Upper lobe of left lung (tissue), 6 donors: ENCODE measurements at regions not wholly inside any gene's neighbourhood (a gene's known extent, or its start where the extent isn't known, plus 50 kb on each side); places are given as distances from the start of the nearest gene placed in this dataset.
A peak's percentile ranks its signal among the peaks of the same experiment; 100 is the strongest.

Source experiments
- ATAC-seq, 2 donors: fragments of 200-7000 bp; cut with Tn5 transposase; one replicate each; pipeline ENCODE4 v1.9.1; 2022; ENCODE audit warnings: mild to moderate bottlenecking in 2 of 2, moderate library complexity in 2 of 2; ENCODE audit not compliant: low FRiP score in 2 of 2
- DNase-seq, 2 donors: peaks; one replicate each; pipeline ENCODE4 v3.0.0-alpha.2; 2019 to 2020
- H3K27ac ChIP-seq, 4 donors: fragments of 200-600 bp; sonication (generic); one replicate each; pipeline ENCODE4 v1.5.1; 2016 to 2019
- H3K27me3 ChIP-seq, 4 donors: fragments of 200-600 bp; sonication (generic); one replicate each; pipeline ENCODE4 v1.5.1; 2017 to 2019
- H3K36me3 ChIP-seq, 4 donors: fragments of 200-600 bp; sonication (generic); one replicate each; pipeline ENCODE4 v1.5.1; 2016 to 2019
- H3K4me1 ChIP-seq, 4 donors: fragments of 200-600 bp; sonication (generic); one replicate each; pipeline ENCODE4 v1.5.1; 2018 to 2019
- H3K4me3 ChIP-seq, 4 donors: fragments of 200-600 bp; sonication (generic); one replicate each; pipeline ENCODE4 v1.5.1; 2017 to 2019; ENCODE audit warnings: mild to moderate bottlenecking in 2 of 4, moderate library complexity in 1 of 4
- H3K9me3 ChIP-seq, 4 donors: fragments of 200-600 bp; sonication (generic); one replicate each; pipeline ENCODE4 v1.5.1; 2018 to 2019
- CTCF ChIP-seq, 6 experiments: fragments of 450-650 bp in 4 of 6; fragments of 200-600 bp in 2 of 6; sonication (generic) in 2 of 6; IDR thresholded peaks; one replicate each; pipeline ENCODE4 v1.5.1; 2016 to 2019; ENCODE audit warnings: antibody characterized with exemption in 6 of 6
- EP300 ChIP-seq, 4 donors: sonication (generic); formaldehyde crosslinking; IDR thresholded peaks; one replicate each; pipeline ENCODE4 v1.5.1; 2017; ENCODE audit warnings: antibody characterized with exemption in 4 of 4, control low read depth in 2 of 4
- POLR2A ChIP-seq, 4 donors: fragments of 450-650 bp; IDR thresholded peaks; one replicate each; pipeline ENCODE4 v1.5.1; 2016 to 2017; ENCODE audit warnings: antibody characterized with exemption in 4 of 4, mild to moderate bottlenecking in 2 of 4
- POLR2AphosphoS5 ChIP-seq, 2 donors: sonication (generic); formaldehyde crosslinking; IDR thresholded peaks; one replicate each; pipeline ENCODE4 v1.5.1; 2017; ENCODE audit warnings: antibody characterized with exemption in 2 of 2
- WGBS, 2 donors: methylation state at CpG; one replicate each; pipeline ENCODE4 v1.1.5; 2017 to 2018; 5-methylcytosine and 5-hydroxymethylcytosine counted together
- donor health status: DM: no; HTN: no; CAD: no; lungs with moderate emphysema.
- donor health status: DM: no; HTN: yes; CAD: no; lungs with severe emphysema.

- Histone ChIP-seq H3K4me3 (no peak overlapping the region), H3K9me3 (no peaks in the 10 kb centered on the region), H3K4me1 (no peaks in the 10 kb centered on the region), H3K36me3 (no peaks in the 10 kb centered on the region), H3K27ac (no peak overlapping the region), H3K27me3 (no peaks in the 10 kb centered on the region)
- TF ChIP-seq EP300 (IDR thresholded peaks at IDR 0.05) = no peak
- TF ChIP-seq POLR2A (IDR thresholded peaks at IDR 0.05) = no peak
- DNase-seq (no peak), ATAC-seq (no peak)
- 69 to 84% methylated on average over 3 of the region's 3 CpGs for WGBS, 2 donors
Measured at GRCh38 chr9:82498541-82499317, 510.2 kb downstream of the SPATA31D1 start.

- no peak overlapping the region for H3K27ac ChIP-seq
- no peak overlapping the region for H3K4me3 ChIP-seq
- no peaks in the 10 kb centered on the region for H3K27me3 ChIP-seq
- H3K9me3 ChIP-seq = no peaks in the 10 kb centered on the region
- TF ChIP-seq POLR2AphosphoS5 (IDR thresholded peaks at IDR 0.05) = no peak
- TF ChIP-seq EP300 (IDR thresholded peaks at IDR 0.05) = no peak
- TF ChIP-seq POLR2A (IDR thresholded peaks at IDR 0.05) = no peak
- TF ChIP-seq CTCF (IDR thresholded peaks at IDR 0.05) = no peak
- DNase-seq (no peak), ATAC-seq (no peak)
- no peaks in the 10 kb centered on the region for H3K36me3 ChIP-seq
- H3K4me1 ChIP-seq = no peaks in the 10 kb centered on the region
Measured at GRCh38 chr9:82499337-82499736, 510.8 kb downstream of the SPATA31D1 start.

GRCh38 chr9:82504620-82505019 lies 516.0 kb downstream of the SPATA31D1 start:
- Histone ChIP-seq H3K4me1 (no peaks in the 10 kb centered on the region), H3K27me3 (no peaks in the 10 kb centered on the region), H3K4me3 (no peak overlapping the region), H3K9me3 (peaks cover 0 to 6% (median 0%) of the 10 kb centered on the region in 4 donors), H3K36me3 (no peaks in the 10 kb centered on the region), H3K27ac (no peak overlapping the region)
- TF ChIP-seq EP300 (IDR thresholded peaks at IDR 0.05) = no peak
- TF ChIP-seq CTCF (IDR thresholded peaks at IDR 0.05) = no peak
- no peak for TF ChIP-seq POLR2A (IDR thresholded peaks at IDR 0.05)
- no peak for TF ChIP-seq POLR2AphosphoS5 (IDR thresholded peaks at IDR 0.05)
- ATAC-seq (no peak), DNase-seq (no peak)
- WGBS, 2 donors = 85 to 95% methylated on average over 2 of the region's 2 CpGs

- ATAC-seq = no peak
Measured at GRCh38 chr9:82511626-82512025, 523.1 kb downstream of the SPATA31D1 start.

GRCh38 chr9:82512728-82513127 lies 524.2 kb downstream of the SPATA31D1 start:
- ATAC-seq (peak in 1 of 2 donors; percentile 36), DNase-seq (no peak)
- TF ChIP-seq POLR2A (IDR thresholded peaks at IDR 0.05) = no peak
- TF ChIP-seq EP300 (IDR thresholded peaks at IDR 0.05) = no peak
- TF ChIP-seq CTCF (IDR thresholded peaks at IDR 0.05) = no peak
- no peak for TF ChIP-seq POLR2AphosphoS5 (IDR thresholded peaks at IDR 0.05)
- no peaks in the 10 kb centered on the region for H3K27me3 ChIP-seq
- no peaks in the 10 kb centered on the region for H3K36me3 ChIP-seq
- no peak overlapping the region for H3K4me3 ChIP-seq
- H3K4me1 ChIP-seq = peaks cover 13 to 21% (median 16%) of the 10 kb centered on the region in 4 donors
- WGBS, 2 donors = 91 to 92% methylated on average over 5 of the region's 5 CpGs
- H3K9me3 ChIP-seq = no peaks in the 10 kb centered on the region
- no peak overlapping the region for H3K27ac ChIP-seq

More at GRCh38 chr9:82511626-82512025, 523.1 kb downstream of the SPATA31D1 start:
- Histone ChIP-seq H3K27ac (no peak overlapping the region), H3K36me3 (no peaks in the 10 kb centered on the region), H3K4me1 (peaks cover 13 to 21% (median 16%) of the 10 kb centered on the region in 4 donors), H3K9me3 (no peaks in the 10 kb centered on the region), H3K27me3 (no peaks in the 10 kb centered on the region), H3K4me3 (no peak overlapping the region)
- 94 to 95% methylated on average over 7 of the region's 7 CpGs for WGBS, 2 donors
- no peak for DNase-seq
- TF ChIP-seq EP300 (IDR thresholded peaks at IDR 0.05) (no peak), CTCF (IDR thresholded peaks at IDR 0.05) (no peak), POLR2AphosphoS5 (IDR thresholded peaks at IDR 0.05) (no peak), POLR2A (IDR thresholded peaks at IDR 0.05) (no peak)
